ENCODE measurements at regions not wholly inside any gene's neighbourhood (a gene's known extent, or its start where the extent isn't known, plus 50 kb on each side); places are given as distances from the start of the nearest gene placed in this dataset.
"Not testable (repeated sequence)": the region's sequence is repeated elsewhere in the genome, so short reads cannot be mapped to it uniquely, and the experiment has no call there.

DNA sequence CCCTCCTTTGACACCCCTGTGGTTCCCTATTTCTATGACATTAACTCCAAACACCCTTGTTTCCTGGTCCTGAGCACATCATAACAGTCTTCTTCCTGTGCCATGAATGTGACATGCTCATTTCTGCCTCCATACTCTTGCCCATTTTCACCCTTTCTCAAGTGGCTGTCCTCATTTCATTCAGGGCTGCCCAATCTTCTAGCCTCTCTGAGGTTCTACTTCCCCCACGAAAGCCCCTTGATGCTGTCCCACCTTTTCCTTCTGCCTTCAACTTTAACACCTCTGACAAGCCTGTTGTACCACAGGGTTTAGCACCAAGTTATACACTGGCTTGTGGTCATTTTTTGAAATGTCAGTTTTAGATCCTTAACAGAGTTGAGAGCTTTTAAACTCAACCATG lies 136.2 kb upstream of the BOD1L1 start:
- DNase-seq (ENCODE audit: low read depth): no peak

DNA sequence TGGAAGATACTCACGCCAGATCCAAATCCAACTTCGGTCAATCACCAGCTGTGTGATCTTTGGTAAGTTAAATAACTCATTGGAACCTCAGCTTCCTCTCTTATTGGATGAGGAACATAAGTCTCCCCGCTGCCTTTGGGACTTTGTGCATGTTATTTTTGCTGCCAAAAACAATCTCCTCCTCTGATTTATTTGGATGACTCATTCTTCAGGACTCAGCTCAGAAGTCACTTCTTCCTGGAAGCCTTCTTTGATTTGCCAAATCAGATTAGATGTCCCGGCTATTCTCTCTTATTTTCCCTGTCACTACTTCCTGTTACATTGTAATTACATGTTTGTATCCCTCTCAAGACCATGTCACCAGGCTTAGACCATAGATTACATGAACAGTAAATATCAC lies 138.0 kb upstream of the BOD1L1 start:
- DNase-seq (ENCODE audit: low read depth): no peak

DNA sequence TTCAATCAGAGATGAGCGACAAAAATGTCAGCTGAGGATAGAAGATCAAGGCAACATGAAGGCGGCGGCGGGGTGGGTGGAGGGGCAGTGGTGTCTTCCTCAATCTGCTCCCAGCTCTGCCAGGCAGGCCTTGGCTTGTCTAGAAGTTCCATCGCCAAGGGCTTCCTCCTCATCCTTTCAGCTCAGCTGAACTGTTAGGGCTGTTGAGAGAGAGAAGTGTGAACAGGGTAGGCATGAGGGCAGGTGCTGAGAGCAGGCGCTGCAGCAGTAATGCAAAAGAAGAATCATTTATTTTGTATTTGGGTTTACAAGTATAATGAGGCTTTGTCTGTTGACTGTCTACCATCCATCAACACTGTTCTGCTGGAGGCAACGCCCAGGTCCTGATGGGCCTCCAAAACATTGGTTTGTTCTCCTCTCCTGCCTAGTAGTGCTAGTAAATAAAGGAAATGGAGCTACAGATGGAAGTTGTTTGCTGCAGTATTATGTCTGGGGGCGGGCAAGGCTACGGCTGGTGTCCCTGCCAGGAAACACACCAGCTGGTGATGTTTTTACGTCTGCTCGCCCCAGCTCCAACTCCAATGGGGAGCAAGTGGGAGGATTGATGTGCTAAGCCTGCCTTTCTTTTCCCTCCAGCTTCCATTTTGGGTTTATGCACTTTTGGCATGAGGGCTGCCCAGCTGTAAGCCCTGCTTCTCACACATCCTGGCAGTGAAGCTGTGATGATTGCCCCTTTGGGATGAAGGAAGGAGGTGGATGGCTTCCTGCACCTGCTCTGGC lies 139.4 kb upstream of the BOD1L1 start:
- DNase-seq (ENCODE audit: low read depth): no peak

DNA sequence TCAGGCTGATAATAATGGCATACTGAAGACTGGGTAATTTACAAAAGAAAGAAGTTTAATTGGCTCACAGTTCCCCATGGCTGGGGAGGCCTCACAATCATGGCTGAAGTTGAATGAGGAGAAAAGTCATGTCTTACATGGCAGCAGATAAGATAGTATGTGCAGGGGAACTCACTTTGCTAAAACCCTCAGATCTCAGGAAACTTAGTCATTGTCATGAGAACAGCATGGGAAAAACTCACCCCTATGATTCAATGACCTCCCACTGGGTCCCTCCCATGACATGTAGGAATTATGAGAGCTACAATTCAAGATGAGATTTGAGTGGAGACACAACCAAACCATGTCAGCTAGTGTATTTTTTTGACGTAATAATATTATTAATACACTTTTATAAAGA lies 149.8 kb upstream of the BOD1L1 start:
- DNase-seq (ENCODE audit: low read depth): no peak

DNA sequence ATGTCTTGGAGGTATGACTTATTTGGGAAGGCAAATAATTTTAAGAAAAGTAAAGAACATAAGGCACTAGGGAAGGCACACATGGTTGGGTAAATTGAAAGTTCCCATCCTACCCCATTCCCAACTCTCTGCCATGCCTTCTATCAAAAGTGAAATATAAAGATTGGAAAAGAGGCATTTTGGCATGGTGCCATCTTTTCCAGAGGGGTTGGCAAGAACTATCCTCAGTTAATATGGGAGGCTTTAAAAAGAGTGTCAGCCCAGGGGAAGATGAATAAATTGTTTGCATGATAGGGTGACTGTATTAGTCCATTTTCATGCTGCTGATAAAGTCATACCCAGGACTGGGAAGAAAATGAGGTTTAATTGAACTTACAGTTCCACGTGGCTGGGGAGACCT lies 150.8 kb upstream of the BOD1L1 start:
- DNase-seq (ENCODE audit: low read depth): no peak

DNA sequence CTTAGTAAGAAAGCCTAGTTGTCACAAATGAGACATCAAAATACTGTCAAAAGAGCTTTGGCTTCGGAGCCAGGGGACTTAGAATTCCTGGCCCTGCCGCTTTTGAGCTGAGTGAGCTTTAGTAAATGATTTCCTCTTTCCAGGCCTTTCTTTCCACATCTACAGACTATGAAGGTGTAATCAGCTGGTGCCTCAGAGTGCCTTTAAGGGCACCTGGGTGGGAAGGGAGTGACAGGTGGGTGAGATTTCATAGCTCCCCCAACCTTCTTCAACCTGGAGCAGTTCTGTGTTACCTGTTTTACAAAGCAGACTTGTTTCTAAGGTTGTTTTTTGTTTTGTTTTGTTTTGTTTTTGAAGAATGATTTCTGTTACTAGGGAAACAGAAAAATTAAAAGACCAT lies 154.7 kb upstream of the BOD1L1 start:
- DNase-seq (ENCODE audit: low read depth): no peak

DNA sequence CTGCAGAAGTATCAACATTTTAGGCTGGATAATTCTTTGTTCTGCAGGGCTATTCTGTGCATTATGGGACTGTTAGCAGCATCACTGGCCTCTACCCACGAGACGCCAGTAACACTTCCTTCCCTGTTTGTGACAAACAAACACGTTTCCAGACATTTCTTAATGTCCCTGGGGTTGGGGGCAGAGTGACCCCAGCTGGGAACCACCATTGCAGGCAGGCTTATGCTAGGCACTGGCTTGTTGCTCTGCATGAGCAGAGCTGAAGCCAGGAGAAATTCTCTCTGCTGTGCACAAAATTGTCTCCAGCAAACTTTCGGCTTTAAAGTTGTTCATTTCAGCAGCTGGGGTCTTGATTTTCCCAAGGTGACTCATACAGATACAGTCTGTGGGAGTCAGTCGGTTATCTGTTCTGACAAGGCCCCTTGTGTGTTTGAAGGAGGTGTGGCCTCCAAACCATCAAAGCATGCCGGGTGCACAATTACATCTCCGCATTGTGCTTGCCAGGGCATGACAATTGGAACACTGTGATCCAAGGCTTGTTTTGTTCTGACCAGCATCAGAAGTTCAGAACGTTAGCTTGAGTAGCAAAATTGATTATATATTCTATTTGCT lies 156.4 kb upstream of the BOD1L1 start:
- DNase-seq (ENCODE audit: low read depth): no peak

DNA sequence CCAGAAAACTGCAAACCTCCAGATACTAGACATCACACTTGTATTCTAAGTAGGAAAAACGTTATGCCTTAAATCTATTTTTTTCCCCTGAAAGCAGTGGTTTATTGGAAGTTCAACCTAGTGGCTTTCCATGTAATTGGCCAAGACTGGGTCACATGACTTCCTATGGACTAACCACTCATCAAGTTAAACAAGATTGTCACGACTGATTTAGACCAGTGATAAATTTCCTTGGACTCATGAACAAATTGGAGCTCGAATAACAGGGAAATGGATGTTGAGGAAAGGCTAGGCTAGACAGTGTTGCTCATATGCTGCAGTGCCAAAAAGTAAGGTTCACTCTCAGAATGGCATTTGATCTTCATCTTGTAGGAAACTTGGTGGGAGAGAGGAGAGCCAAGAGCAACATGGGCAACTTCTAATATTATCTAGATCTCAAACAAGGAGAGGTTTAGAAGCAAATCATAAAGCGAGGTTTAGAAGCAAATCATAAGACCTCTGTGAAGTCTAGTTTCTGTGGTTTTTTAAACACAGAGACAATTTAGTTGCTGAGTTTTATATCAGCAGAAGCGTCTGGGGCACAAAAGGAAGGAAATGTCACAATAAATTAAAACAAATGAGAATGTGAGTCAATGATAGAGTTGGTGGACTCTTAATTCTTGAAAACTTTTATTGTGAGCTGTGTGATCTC lies 165.6 kb upstream of the BOD1L1 start:
- no peak for DNase-seq (ENCODE audit: low read depth)

DNA sequence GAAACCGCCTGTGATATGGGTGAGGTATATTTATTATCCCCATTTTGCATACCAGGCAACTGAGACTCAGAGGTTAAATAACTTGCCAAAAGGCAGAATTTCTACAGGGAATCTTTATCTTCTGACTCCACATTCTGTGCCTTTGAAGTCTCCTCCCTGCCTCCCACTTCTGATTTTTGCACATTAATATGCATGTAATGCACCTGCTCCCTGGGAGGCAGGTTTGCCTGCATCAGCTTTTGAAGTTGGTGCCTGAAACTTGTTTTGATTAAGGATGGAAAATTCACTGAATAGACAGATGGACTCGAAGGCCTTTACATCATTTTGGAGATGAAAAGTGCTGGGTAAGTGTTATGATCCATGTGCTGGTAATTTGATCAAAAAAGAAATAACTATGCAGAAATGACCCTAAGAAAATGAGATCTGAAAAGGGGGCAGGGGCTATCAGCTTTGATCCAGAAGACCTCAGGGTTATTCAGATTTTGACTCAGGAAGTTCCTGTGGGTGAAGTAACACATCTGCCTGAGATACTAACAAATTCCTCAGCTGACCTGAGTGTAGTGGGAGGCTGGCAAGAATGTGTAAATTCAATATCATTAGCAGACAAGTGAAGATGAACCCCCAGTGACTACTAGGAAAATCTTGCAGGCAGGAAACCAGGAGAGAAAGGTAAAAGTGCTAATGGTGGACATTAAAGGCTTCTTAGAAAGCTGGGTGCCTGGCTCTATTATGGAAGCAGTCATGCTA lies 167.5 kb upstream of the BOD1L1 start:
- no peak for DNase-seq (ENCODE audit: low read depth)

DNA sequence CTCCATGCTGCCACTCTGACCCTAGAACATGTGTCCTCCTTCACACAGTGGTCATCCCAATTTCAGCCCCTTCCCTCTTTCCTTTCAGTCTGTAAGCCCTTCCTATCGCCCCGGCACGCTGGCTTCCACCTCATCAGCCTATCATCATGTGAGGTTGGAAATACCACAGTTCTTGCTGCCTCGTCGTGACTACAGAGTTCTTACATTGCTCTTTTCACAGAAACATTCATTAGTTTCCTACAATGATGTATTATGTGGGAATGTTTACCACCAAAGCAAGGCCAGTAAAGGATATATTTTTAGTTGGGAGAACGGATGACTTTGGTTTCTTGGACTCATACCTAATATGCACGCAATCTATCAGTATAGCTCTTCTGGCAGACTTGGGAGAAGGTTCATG lies 169.5 kb upstream of the BOD1L1 start:
- DNase-seq (ENCODE audit: low read depth): no peak

DNA sequence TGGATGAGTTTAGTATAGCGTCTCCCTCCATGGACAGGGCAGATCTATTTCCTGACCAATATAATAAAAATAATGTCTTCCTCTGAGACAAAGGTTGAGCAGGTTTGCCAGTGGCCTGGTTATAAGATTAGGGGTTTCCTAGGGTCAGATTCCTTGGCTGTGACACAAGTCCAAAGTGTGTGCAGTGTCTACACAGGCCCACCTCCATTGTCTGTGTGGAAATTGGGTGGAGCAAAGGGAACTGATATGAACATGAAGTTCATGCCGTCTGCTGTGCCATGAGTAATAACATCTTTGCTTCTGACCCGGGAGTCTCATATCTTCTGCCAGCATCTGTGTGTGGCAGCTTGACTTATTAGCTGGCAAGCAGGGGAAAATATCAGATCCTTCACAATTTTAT lies 187.7 kb upstream of the BOD1L1 start:
- no peak for DNase-seq (ENCODE audit: low read depth)

DNA sequence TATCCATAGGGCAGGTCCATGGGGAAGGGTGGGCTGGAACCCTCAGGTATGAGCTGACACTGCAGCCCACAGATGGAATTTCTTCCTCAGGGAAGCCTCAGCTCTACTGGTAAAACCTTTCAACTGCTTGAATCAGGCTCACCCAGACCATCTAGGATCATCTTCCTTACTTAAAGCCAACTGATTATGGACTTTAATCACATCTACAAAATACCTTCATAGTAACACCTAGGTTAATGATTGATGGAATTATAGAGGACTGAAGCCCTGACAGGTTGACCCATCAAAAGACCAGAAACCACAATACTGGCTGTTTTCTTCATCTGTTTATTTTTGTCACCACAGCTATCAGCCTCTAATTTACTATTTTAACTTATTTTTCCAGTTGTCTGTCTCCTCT lies 188.9 kb upstream of the BOD1L1 start:
- DNase-seq (ENCODE audit: low read depth): no peak

DNA sequence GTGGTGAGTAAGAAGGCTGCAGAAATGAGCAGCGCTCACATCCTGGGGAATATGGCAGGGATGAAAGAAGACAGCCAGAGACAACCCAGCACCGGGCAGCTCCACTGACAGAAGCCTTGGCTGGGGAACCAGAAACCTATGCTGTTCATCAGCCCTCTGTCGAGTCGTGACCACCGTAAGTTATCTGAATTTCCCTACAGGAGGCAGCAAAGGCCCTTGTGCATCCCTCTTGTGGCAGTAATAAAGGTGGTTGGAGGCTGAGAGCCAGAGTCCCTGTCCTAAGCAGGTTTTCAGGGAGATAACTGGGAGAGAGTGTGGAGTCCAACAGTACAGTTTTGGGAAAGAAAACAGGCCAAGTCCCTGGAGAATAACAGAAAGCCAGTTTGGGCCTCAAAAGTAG lies 194.0 kb upstream of the BOD1L1 start:
- no peak for DNase-seq (ENCODE audit: low read depth)

DNA sequence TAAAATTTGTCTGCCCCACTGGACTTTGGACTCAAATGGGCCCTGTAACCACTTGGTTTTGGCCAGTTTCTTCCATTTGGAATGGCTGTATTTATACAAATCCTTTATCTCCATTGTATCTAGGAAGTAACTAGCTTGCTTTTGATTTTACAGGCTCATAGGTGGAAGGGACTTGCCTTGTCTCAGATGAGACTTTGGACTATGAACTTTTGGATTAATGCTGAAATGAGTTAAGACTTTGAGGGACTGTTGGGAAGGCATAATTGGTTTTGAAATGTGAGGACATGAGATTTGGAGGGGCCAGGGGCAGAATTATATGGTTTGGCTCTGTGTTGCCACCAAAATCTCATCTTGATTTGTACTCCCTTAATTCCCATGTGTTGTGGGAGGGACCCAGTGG lies 198.3 kb upstream of the BOD1L1 start:
- DNase-seq (ENCODE audit: low read depth): not testable (repeated sequence)

DNA sequence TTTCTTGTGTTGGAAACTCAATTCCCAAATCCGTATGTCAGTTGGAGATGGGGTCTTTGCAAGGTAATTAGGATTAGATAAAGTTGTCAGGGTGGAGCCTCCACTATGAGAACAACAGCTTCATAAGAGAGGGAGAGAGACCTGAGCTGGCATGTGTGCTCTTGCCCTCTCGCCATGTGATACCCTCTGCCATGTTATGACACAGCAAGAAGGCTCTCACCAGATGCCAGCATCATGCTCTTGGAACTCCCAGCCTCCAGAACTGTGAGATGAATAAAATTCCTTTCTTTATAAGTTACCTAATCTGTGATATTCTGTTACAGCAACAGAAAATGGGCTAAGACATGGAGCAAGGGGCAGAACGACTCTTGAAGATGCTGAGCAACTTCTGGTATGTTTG lies 201.9 kb upstream of the BOD1L1 start:
- no peak for DNase-seq (ENCODE audit: low read depth)

DNA sequence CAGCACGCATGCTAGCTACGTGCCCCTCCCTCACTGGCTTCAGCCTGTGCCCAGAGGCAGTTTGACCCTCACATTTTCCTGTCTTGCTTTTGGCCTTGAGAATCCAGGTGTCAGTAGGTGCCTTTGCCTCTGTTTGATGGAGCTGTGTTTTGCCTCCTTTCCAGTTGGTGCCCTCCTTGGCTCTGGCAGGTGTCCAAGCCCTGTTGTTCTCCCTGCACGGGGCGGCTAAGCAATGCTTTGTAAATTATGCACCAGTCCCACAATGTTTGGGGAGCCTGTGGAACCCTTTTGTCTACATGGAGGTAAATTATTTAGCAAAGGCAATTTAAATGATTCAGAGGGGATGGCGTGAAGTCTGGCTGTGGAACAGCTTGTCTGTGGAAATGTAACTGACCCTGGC lies 202.9 kb upstream of the BOD1L1 start:
- no peak for DNase-seq (ENCODE audit: low read depth)

DNA sequence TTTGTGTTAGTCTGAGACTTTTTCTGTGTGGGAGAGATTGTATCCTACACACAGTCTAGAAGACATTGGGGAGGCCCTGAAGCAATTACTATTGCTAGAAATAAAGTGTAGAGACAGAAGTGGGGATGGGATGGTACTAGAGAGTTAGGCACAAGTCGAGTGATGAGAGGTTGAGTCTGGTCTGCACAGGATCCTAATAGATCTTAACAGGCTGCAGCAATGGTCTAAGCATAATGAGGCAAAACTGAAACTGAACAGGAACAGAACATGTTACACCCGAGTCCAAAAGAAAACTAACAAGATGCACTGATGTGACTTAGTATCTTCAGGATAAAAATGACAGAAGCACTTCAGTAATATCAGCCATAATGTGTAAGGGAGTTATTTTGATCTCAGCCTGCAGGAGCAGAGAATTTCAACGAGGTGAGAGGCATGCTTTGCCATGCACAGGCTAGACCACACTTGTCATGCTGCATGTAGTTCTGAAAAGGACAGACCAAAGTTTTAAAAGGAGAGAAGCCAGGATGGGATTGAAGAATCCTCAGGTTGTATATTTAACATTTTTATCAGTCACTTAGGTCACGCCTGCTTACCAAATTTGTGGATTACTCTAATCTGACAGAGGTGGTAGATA lies 205.8 kb upstream of the BOD1L1 start:
- no peak for DNase-seq (ENCODE audit: low read depth)

DNA sequence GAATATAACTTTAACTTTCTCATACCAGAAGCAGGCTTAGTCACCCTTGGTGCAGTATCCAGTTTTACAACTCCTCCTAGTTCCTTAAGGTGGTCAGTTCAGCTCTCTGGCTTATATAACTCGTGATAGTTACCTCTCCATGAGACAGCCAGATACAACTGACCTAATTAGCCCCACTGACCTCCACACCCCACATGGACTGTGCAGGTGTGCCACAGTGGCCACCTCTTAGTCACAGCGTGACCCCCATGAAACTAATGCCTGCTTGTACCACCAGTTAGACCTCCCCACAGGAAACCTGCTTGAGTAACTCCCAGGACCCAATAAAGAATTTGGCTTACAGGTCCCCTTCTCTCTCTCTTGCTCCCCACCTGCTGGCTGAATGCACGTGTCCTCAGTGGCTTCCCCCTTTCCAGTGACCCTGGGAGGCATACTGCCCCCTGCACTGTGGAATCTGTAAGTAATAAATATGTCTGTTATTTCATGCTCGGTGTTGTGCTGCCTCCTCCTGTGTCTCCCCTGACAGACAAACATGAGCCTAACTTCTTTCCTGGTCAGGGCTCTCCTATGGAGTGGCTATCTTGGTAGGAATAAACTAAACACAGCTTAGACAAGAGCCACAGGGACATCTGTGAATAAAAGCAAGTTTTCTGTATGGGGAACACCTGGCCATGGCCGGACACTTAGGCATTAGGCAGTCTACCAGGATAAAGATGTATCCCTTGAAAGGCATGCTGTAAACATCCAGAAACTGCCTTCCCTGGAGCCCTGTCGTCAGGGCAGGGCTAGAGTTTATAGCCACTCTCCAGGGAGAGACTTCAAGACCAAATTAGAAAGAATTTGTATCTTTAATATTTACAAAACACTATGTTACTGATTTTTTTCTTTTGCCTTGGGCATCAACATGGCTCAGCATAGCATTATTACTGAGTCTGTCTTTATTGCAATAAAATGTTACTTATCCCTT lies 209.7 kb upstream of the BOD1L1 start:
- DNase-seq (ENCODE audit: low read depth): no peak

DNA sequence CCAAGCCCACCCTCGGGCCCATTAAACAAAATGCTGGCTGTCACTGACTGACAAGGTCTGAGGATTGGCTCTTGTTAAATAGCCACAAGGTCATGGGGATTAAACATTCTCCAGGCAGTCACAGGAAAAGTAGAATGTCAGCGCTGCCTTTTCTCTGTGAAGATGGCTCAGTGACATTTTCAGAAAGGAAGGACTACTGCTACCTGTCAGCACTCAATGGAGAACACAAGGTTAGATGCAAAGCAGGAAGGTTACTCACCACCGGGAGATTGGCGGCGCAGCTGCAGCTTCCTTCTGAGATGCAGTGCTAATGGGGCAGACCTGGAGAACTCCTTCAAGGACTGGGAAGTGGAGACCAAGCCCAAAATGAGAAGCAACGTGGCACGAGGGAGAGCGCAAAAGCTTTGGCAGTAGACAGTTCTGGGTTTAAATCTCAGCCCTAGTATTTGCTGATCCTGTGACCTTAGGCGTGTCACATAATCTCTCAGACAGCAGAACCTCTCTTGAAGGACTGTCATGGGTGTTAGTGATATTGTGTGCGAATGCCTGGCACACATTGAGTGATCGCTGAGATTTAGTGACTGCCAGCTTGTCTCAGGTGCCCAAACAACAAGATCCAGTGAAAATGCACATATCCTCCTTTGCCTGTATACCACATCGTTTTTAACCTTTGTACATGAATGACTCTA lies 213.1 kb upstream of the BOD1L1 start:
- no peak for DNase-seq (ENCODE audit: low read depth)

DNA sequence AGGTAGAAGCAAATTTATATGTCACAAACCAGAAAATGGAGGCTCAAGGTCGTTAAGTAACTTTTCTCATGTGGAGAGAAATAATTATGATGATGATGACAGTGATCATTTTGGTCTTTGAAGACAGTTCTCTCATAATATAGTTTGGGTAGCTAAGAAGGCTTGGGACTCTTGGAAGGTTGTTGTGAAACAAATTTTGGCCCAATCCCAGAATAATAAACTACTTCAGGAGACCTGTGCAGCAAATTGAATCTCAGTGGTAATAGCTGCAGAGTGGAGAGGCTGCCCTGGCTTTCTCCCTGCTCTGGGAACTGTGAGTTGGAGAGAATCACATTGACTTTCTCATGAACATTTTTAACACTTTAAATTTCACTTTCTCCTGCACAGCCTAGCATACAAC lies 217.2 kb upstream of the BOD1L1 start:
- DNase-seq (ENCODE audit: low read depth): no peak

DNA sequence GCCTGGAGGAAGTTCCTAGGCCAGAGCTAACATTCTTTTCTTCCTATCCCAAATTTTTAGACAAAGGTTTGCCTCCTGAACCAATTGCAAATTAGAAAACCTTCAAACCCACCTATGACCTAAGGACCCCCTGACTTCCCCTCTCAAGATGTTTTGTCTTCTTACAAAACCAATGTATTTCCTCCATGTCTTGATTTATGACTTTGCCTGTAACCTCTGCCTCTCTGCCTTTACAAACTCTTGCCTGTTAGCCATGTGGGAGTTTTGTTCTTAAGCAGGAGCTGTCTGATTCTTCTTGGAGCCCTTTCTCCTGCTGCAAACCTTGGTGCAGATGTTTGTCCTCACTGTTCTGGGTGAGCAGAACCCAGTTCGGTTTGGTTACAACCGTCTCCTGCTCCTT lies 222.3 kb upstream of the BOD1L1 start:
- DNase-seq (ENCODE audit: low read depth): no peak

Measured in activated T-cell treated with anti-CD3 and anti-CD28 coated beads for 1 hour (primary cell).